HG02571 (cell line): ENCODE measurements at regions not wholly inside any gene's neighbourhood (a gene's known extent, or its start where the extent isn't known, plus 50 kb on each side); places are given as distances from the start of the nearest gene placed in this dataset.
"Not testable (repeated sequence)": the region's sequence is repeated elsewhere in the genome, so short reads cannot be mapped to it uniquely, and the experiment has no call there.

Experiments used
- ATAC-seq: cut with Tn5 transposase; IDR thresholded peaks from one replicate; pipeline ENCODE4 v1.9.1; 2021; ENCODE audit warnings: mild to moderate bottlenecking, moderate library complexity; ENCODE audit not compliant: unreplicated experiment

DNA sequence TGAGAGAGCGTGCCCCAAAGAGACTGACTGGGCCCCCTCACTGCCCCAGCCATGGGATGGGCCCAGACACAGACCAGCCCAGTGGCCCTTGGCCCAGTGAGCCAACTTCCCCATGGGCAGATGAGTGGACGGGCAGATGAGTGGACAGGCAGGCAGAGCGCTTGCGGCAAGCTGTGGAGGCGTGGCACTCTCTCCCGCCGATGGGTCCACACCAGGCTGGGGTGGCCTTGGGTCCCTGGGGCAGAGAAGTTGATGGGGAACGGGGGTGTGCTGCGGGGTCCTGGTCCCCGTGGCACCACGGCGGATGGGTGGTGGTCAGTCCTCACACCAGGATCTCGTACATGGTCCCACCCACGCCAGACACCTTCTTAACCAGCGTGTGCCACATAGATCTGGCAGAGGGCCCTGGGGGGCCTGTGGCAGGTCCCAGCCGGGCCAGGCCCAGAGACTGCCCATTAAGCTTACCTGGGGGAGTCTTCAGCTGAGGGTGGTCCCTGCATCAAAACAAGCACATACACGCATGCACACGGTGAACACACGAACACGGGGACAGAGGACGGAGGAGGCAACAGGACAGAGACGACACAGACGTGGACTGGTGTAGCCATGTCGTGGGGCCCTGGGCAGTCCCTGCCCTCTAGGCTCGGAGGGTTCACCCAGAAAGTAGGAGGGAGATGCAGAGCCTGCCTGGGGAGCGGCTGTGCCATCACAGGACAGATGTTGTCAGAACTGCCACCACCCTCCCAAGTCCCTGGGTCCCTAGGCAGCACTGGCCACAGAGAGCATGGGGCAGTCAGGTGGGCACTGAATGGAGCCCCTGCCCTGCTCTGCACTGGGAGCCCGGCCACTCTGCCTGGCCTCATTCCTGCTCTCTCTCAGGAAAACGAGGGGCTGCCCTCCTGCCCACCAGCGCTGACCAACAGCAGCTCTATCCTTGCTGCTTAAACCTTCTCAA is 182.2 kb downstream of the IGLL1 start:
- ATAC-seq: no peak

DNA sequence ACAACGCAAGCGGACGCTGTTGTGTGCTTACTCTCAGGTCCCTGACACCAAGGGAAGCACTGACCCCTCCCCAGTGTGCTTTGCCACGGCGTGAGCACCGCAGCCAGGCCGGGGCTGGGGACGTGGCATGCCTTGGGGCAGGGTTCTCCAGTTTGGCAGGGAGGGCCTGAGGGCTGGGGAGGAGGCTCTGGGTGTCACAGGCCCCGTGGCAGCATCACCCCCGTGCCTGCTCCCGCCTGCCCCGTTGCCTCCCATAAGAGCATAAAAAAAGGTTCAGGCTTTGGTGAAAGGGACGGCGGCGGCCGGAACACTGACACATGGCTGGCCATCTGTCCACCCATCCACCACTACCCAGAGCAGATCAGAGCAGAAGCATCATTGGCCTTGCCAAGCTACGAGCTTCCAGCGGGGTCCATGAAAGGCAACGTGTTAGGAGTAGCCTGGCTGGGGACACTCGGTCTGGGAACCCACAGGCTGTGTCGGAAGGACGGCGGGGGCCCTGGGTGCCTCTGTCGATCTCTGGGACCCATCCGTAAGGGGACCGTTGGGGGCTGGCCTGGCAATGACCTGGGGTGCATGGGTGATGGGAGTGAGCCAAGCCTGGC is 183.0 kb downstream of the IGLL1 start:
- ATAC-seq: no peak

DNA sequence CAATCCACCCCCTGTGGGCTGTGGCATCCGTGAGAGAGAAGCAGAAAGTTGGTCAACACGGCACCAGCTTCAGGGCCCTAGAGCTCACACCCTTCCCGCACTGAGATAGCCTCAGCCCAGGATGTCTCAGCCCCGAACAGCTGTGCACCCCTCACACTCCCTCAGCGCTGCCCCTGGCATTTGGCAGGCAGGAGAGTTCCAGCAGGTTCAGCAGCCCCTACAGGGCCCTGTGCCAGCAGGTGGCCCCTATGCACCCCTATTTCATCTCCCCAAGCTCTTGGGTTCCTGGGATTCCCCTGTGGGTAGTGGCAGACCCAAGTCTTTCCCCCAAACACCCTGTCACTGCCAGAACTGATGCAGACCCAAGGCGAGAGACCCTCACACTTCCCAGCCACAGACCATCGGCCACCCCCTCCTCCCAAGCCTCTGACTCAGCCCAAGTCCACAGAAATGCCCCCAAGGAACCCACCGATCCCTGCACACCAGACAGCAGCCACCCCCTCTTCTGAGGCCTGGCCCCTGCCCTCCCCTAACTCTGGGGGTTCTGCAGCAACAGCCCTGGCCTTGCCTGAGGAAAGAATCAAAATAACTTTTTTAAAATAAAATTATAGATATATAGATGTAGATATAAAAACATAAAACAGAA is 183.6 kb downstream of the IGLL1 start:
- no peak for ATAC-seq

DNA sequence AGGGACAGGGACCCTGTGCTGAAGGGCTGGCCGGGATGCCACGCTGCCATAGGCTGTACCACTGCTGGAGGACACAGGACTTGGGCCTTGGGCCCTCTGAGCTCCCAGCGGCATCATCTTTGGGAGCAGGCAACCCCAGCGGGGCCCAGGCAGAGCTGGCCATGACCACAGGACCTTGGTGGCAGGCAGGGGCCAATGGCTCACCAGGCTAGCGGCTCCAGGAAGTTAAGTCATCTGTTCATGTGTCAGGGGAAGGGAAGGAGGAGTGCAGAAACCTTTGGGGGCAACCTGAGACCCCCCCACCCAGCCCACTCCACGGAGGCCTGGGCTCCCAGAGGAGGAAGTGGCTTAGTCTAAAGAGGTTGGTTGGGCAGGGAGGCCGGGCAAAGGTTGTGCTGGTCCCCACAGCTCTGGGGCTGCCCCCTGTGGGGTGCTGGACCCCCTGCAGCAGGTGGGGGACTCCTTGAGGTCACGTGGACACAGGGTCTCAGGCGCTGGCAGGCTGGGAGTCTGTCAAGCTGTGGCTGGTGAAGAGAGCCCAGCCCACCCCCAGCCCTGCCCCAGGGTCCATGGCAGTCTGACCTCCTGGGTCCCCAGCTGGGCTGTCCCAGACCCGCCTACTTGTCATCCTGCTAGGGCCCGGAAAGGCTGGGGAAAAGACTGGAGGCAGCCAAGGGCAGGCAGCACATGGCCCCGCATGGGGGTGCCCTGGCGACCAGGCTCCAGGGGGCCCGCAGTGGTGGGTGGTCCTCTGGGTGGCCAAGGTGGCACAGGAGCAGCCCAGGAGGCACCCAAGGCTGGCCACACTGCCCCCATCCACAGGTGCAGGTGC is 184.3 kb downstream of the IGLL1 start:
- ATAC-seq: no peak

DNA sequence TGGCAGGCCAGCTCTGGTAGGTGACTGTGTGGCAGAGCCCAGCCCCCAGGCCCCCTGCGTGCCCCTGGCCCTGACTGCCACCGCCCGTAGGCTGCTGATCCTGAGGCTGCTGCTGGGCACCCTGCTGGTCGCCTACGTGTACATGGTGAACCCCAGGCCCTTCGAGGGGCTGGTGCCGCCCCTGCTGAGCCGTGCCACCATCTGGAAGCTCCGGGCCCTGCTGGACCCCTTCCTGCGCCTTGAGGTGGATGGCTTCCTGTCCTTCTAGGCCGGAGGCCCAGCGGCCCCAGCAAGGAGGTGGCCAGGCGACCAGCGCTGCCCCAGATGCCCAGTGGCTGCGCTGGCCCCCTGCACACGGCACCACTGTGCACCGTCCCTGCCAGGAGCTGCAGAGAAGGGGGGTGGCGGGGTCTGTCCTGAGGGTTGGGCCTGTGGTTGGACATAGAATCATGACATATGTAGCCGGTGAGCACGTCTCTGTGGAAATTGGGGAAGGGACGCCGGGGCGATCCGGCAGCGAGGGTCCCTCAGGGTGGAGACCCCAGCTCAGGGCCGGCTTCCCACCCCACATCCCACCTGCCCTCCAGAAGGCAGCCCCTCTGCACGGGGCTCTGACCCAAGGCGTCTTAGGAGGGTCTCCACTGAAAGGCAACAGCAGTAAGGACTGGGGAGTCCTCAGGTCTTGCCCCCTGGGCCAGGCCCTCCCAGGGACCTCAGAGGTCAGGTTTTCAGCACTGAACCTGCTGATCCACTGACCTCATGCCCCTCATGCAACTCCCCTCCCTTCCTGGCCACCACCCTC is 185.4 kb downstream of the IGLL1 start:
- no peak for ATAC-seq

DNA sequence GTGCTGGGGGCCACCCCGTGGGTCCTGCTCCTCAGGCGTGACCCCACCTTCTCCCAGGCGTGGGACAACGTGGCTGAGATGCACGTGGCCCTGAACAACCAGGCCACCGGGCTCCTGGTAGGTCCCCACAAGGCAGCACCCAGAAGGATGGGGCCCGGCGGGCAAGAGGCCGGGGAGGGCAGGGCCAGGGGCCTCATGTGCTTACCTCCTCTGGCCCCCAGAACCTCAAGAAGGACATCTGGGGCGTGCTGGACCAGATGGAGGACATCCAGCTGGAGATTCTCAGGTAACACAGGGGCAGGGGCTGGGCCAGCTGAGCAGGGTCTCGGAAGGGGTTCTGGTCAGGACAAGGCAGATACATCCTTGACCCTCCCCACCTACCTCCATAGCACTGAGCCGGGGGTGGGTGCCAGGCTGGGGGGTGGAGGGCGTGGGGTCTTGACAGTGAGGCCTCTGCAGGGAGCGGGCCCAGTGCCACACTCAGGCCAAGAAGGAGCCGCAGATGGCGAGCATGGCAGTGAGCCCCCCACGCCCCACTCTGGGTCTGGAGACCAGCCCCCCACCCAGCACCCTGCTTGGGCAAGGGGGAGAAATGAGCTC is 186.3 kb downstream of the IGLL1 start:
- no peak for ATAC-seq

DNA sequence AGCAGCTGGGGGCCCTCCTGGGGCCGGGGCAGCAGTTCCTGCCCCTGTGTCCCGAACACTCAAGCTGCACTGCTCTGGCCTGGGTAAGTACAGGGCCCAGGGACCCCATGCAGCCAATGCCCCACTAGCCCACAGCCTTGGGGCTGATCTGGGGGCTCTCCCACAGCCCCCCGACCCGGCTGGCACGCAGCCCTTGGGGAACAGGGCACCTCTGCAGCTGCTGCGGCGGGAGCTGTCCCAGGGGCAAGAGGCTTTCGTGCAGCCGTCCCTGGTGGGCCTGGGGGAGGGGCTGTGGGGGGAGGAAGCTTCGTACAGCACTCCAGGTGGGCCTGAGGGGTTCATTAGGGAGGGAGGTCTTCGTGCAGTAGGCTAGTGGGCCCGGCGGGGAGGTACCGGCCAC is 186.9 kb downstream of the IGLL1 start:
- not testable (repeated sequence) for ATAC-seq

DNA sequence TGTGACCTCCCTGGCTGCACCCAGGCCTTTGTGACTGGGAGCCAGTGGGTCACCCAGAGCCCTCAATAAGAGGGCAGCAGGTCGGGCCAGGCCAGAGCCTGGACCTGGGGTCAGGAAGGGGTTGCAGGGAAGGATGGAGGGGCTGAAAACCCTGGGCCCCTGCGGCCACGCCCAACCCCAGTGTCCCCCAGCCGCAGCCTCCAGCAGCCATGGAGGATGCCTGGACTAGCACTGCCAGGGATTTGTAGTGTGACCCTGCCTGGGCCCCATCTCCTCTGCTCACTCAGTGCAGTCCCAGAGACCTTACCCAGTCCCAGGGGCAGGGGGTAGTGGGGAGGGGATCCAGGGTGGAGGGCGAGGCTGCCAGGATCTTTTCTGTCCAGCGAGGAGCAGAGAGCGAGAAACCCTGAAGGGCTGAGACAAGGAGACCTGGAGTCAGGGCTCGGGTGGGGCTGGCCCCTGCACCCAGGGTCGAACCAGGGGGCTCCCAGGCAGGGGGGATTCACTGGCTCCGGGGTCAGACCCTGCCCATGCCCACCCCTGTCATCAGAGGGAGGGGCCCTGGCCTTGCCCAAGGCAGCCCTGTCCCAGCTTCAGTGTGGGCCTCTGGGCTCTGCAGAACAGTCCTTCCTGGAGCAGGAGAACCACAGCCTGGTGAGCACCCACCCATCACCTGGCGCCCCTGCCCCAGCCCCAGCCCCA is 187.5 kb downstream of the IGLL1 start:
- no peak for ATAC-seq

DNA sequence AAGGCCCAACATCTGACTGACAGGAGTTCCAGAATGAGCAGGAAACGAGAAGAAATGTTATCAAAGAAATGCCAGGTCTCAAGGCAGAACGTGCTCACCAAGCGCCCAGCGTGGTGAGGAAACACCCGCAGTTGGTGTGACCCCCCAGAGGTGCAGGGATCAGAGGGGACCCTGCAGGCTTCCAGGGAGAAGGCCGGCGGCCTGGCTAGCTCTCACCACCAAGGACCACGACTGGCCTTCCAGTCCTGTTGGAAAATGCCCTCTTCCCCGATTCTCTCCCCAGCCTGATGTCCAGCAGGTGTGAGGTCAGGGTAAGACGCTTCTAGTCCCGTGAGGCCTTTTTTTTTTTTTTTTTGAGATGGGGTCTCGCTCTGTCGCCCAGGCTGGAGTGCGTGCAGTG is 189.1 kb downstream of the IGLL1 start:
- ATAC-seq: no peak

DNA sequence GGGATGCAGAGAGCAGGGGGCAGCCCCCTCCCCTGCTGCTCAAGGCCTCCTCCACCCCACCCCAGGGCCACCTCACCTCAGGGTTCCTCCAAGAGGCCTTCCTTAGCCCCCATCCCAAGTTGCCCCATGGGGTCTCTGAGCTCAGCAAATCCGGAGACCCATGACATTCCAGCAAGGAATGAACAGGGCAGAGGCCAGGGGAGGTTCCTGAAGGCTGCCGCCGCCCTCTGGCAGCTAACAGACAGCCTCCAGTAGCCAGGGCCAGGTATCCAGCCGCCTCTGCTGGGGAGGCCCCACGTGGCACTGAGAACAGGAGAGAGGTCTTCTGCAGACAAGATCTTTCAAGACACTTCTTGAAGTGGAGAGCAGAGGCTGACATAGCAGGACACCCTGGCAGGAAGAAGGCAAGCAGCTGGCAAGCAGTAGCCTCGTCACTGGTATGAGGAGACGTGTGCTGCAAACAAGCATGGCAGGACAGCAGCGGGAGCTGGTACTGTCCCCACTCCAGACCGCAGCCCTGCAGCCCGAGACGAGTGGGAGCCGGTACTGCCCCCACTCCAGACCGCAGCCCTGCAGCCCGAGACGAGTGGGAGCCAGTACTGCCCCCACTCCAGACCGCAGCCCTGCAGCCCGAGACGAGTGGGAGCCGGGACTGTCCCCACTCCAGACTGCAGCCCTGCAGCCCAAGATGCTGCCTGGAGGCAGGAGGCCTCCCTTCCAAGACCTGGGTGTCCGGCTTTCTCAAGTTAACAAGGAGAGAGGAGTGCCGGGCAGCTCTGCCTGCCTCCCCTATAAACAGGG is 190.6 kb downstream of the IGLL1 start:
- no peak for ATAC-seq

DNA sequence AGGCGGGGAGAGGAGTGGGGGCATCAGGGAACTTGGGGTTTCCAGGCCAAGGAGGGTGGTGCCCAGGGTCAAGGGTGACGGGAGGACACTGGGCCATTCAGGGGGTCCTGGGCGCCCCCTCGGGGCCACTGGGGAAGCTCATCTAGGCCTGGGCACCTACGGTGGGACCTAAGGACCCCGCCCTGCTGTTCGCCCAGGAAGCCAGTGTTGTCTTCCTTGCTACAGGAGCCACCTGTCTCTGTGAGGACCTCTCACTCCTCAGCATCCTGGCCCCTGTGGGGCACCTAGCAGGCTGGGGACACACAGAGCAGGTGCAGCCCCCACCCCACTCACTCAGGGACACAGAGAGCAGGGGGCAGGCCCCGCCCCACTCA is 191.6 kb downstream of the IGLL1 start:
- no peak for ATAC-seq

DNA sequence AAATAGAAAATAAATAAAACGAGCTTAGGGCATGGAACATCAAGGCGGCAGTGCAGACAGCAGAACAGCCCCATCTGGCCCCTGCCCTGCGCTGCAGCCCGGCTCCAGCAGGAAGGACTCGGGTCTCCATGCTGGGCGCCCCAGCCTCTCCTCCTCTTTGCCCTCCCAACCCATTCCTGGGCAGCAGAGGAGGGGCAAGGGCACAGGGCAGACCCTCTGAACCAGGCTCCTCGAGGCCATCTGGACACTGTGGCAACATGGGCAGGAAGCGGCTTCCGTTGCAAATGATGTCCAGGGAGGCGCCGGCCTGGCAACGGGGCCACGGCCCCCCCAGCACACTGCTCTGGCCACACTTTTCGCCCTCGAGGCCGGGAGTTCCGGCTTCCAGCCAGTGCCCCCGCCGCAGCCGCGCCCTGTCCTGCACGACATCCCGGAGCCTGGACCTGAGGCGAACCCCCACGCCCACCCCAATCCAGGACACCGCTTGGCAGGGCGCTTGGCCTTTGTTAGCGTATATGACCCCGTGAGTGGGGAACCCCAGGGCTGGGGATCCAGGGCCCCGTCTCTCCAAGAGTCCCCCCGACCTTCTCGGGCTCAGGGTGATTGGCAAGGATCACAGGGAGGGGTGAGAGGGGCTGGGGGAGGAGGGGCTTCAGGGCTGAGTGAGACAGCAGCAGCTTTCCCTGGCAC is 192.1 kb downstream of the IGLL1 start:
- ATAC-seq: no peak

DNA sequence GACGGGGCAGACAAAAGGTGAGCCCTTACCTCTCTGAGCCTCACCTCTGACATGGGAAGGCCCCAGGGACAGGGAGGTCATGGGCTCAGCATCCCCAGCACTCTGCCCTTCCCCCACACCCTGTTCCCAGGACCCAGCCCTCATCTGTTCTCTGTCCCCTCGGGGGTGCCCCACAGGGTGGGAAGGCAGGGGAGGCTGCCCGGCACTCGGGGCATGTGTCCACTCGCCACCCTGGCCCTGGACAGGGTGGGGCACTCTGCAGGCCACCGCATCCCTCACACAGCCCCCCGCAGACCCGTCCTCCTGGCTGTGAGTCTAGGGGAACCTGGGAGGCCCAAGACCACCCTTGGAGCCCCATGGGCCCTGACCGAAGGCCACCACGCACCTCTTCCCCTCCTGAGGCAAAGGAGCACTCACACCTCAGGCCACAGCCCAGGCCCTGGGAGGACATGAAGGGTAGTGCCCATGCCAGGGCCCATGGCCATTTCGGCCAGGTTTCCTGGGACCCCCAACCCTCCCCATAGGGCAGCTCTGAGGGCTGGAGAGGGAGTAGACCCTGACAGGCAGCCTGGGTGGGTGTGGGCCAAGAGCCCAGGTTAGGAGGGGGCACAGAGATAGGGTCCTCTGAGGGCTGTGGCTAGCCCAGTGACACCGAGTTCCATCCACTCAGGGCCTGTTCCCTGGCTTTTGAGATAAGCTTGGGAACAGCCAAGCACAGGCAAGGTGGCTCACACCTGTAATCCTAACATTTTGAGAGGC is 193.1 kb downstream of the IGLL1 start:
- ATAC-seq: no peak

DNA sequence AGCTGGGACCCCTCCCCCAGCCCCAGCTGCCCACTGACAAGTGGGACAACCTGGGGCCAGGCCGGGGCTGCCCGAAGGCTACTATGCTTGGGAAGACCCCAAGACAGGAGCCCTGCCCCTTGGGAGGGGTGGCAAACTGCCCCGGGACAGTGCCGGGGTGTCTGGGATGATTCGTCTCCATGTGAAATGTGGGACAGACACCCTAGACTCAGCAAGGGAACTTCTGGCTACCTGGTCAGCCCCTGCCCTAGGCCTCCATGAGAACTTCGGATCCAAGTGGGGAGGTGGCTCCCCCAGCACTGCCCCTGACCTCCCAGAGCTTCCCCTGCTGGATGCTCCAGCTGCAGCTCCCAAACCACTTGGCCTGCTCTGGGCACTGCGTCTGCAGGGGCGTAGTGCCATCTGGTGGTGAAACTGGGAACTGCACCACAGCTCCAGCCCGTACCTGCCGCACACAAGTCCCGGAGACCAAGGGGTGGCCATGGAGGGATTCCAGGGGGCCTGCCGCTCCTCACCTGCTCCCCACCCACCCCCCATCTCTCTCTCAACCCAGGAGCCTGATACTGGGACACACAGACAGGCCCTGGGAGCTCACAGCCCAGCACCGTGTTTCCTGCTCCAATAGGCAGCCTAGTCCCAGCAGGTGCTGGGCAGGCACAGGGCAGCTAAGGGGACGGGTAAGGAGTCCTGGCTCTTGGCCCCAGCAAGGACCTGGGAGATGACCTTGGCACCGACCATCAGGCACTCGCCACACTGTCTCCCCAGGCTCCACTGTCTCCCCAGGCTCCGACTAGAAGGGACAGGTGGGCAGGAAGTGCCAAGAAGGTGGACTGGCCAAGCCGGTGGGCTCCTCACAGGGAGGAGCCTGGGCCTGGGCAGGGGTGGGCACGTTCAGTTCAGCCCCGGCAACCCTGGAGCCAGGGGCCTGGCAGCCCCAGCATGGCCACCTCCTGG is 194.1 kb downstream of the IGLL1 start:
- ATAC-seq: no peak

DNA sequence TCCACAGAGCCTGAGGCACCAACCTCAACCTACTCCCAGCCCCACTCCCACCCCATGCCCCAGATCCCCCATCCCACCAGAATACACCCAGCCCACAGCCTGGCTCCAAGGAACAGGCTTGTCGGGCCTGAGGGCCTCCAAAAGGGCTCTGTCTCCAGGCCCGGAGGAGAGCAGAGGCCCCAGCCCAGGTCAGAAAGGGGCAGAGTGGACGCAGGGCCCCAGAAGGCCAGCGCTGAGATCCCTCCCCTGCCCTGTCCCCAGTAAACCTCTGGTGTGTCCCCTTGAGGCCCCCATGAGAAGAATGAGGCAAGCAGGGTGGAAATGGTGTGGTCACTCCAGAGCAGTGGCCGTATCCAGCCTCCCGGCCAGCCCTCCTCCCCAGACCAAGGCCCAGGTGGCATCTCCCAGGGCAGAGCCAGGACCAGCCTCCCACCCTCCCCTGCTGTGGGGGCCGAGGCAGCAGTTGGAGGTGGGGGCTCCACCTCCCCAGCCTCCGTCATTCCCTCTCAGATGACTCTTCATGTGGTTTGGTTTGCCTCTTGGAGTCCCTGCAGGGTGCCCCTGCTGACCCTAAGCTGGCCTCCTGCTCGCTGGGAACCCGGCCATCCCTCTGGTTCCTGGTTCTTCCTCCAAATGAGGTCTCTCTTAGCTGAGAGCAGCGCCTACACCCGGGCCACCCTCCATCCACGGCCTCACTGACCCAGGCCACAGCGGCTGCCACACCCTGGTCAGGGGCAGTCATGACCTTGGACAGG is 195.0 kb downstream of the IGLL1 start:
- no peak for ATAC-seq
